K562 (cell line): ENCODE measurements at regions not wholly inside any gene's neighbourhood (a gene's known extent, or its start where the extent isn't known, plus 50 kb on each side); places are given as distances from the start of the nearest gene placed in this dataset.

Experiments used
- ARID3B ChIP-seq: fragments of 250-450 bp; sonication (Bioruptor Pico); IDR thresholded peaks from 2 replicates; pipeline ENCODE4 v1.4.0; 2020; ENCODE audit warnings: borderline replicate concordance
- CC2D1A ChIP-seq: fragments of 450-650 bp; IDR thresholded peaks from 2 replicates; pipeline ENCODE4 v1.6.1; 2017; ENCODE audit warnings: mild to moderate bottlenecking
- ETV6 ChIP-seq, 3 experiments: fragments of 150-350 bp in 1 of 3; sonication (generic) in 1 of 3; formaldehyde crosslinking in 1 of 3; IDR thresholded peaks; 2 replicates each; pipeline versions ENCODE4 v1.6.1 to v1.8.0; 2014 to 2022; ENCODE audit warnings: borderline replicate concordance in 2 of 3, low read depth in 2 of 3, antibody characterized with exemption in 1 of 3, low read length in 1 of 3, mild to moderate bottlenecking in 1 of 3, missing genetic modification reagents in 1 of 3
- HSF4 ChIP-seq: fragments of 250-450 bp; sonication (Bioruptor Pico); IDR thresholded peaks from 2 replicates; pipeline ENCODE4 v2.1.2; 2022; ENCODE audit warnings: mild to moderate bottlenecking, moderate library complexity, borderline replicate concordance
- KDM1A ChIP-seq, 2 experiments: fragments of 450-650 bp; IDR thresholded peaks; 2 replicates each; pipeline ENCODE4 v1.6.1; 2016; ENCODE audit warnings: mild to moderate bottlenecking in 2 of 2
- NEUROD1 ChIP-seq: fragments of 150-350 bp; IDR thresholded peaks from 2 replicates; pipeline ENCODE4 v1.6.1; 2014; ENCODE audit warnings: borderline replicate concordance, low read length, low read depth; ENCODE audit not compliant: partially characterized antibody
- SNAPC5 ChIP-seq: fragments of 250-450 bp; sonication (Bioruptor Pico); IDR thresholded peaks from 2 replicates; pipeline ENCODE4 v1.8.0; 2021; ENCODE audit warnings: moderate library complexity, mild to moderate bottlenecking, inconsistent platforms
- YY1 ChIP-seq, 3 experiments: IDR thresholded peaks; 2 replicates each; pipeline ENCODE4 v1.6.1; 2011; ENCODE audit warnings: low read length in 2 of 3, mild to moderate bottlenecking in 2 of 3, moderate library complexity in 2 of 3, borderline replicate concordance in 1 of 3, control low read depth in 1 of 3, low read depth in 1 of 3; ENCODE audit not compliant: insufficient read depth in 3 of 3, insufficient replicate concordance in 2 of 3, control insufficient read depth in 1 of 3, insufficient read length in 1 of 3; ENCODE audit errors: extremely low read depth in 1 of 3
- ZC3H11A ChIP-seq: IDR thresholded peaks from 2 replicates; pipeline ENCODE4 v1.6.1; 2012; ENCODE audit warnings: low read depth, low read length, improper control_type of control experiment
- ZNF197 ChIP-seq: fragments of 200-800 bp; sonication (Bioruptor generic); IDR thresholded peaks from 2 replicates; pipeline ENCODE4 v1.6.1; 2016; ENCODE audit warnings: low read depth, missing genetic modification characterization, missing compliant biosample characterization

- TF ChIP-seq ETV6 (IDR thresholded peaks at IDR 0.05; ENCODE audit: borderline replicate concordance in 1 of 2, low read depth in 2 of 2, low read length in 1 of 2) (no peak), ETV6 (CRISPR knock-in tag; IDR thresholded peaks at IDR 0.05; ENCODE audit: borderline replicate concordance) (no peak), YY1 (IDR thresholded peaks at IDR 0.05; ENCODE audit: borderline replicate concordance in 1 of 3, control insufficient read depth in 1 of 3, extremely low read depth in 1 of 3, insufficient read depth in 3 of 3, insufficient read length in 1 of 3, insufficient replicate concordance in 2 of 3, low read depth in 1 of 3, low read length in 2 of 3) (no peak), ZNF197 (CRISPR knock-in tag) (no peak), ARID3B (CRISPR knock-in tag) (no peak), ZC3H11A (no peak), SNAPC5 (CRISPR knock-in tag) (no peak), HSF4 (CRISPR knock-in tag) (no peak), NEUROD1 (no peak), CC2D1A (no peak), KDM1A (IDR thresholded peaks at IDR 0.05) (no peak)
Observed at GRCh38 chr11:69992026-69992425, 86.1 kb upstream of the ANO1 start (continued).
